ENCODE measurements at regions not wholly inside any gene's neighbourhood (a gene's known extent, or its start where the extent isn't known, plus 50 kb on each side); places are given as distances from the start of the nearest gene placed in this dataset.
"Not testable (repeated sequence)": the region's sequence is repeated elsewhere in the genome, so short reads cannot be mapped to it uniquely, and the experiment has no call there.

DNA sequence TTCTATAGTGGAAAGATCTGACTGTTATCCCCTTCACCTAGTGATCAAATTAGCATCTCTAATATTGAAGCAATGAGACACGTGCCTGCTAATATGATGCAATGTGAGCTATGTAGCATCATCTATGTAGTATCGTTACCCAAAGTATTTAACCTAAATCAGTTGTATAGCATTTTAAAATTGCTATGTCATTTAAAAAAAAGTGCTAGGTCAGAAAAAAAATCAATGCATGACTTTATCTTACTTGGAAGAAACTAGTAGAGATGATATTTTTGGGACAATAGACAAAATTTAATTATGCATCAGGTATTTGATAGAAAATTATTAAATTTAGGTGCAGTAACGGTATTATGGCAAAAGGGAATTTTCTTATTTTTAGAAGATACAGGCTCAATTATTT lies 157.3 kb downstream of the CCDC71L start:
- 90 to 96% (median 93%) methylated on average over 3 of the region's 3 CpGs for WGBS, 5 donors
- Histone ChIP-seq H3K9me3 (no peaks in the 10 kb centered on the region), H3K27ac (no peak overlapping the region), H3K27me3 (replicated peaks in 1 of 7) (no peaks in the 10 kb centered on the region), H3K4me1 (no peaks in the 10 kb centered on the region), H3K4me3 (no peak overlapping the region), H3K36me3 (no peaks in the 10 kb centered on the region)
- intact Hi-C loops (cut with DNase I; ENCODE audit: low total_unique reads) = no loop called here
- no peak for TF ChIP-seq CTCF (IDR thresholded peaks at IDR 0.05 in 8 of 11, conservative IDR thresholded peaks at IDR 0.05 in 3 of 11)
- TF ChIP-seq POLR2A (IDR thresholded peaks at IDR 0.05) = no peak
- no peak for TF ChIP-seq POLR2AphosphoS5 (IDR thresholded peaks at IDR 0.05)
- no peak for DNase-seq

DNA sequence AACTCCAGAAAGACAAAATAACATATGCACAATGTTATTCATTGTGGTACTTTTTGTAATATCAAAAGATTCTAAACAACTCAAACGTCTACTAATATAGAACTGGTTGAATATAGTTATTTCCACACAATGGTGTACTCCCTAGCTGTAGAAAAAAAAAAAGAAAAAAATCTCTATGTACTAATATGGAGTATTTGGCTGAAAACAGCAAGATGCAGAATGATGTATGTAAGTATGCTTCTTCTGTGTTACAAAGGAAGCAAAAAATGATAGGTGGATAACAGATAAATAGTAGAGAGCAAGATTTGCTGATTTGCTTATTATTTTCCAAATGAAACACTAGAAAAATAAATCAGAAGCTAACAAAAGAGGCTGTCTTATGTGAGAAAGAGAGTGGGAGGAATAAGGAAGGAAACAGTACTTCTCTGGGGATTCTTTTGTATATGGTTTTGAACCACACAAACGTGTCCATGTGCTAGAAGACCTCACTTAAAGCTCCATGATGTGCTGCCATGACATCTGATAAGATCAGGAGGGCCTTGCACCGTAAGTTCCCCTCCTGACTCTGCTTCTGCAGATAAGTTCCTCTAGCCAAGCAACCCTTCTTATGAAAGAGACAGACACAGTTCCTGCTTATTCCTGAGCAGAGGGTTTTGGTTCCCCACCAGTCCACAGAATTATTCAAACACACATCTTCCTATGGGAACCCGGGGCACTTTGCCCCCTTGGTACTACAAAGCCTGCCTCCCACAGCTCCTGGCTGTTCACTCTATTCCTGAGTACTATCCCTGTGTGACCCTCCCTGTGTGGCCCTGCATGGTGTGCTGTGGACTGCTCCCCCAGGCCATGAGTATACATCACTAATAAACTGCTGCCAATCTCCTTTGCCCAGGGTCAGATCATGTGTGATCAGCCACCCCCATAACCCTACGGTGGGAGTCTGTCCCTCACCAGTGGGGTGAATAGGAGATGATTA lies 159.1 kb downstream of the CCDC71L start:
- no peak for DNase-seq
- H3K4me1 ChIP-seq = no peaks in the 10 kb centered on the region
- TF ChIP-seq POLR2AphosphoS5 (IDR thresholded peaks at IDR 0.05) (no peak), POLR2A (IDR thresholded peaks at IDR 0.05) (no peak), CTCF (IDR thresholded peaks at IDR 0.05 in 8 of 11, conservative IDR thresholded peaks at IDR 0.05 in 3 of 11) (no peak)
- 22 to 50% (median 34%) methylated on average over 5 of the region's 5 CpGs for WGBS, 5 donors
- no peak overlapping the region for H3K27ac ChIP-seq
- H3K27me3 ChIP-seq (replicated peaks in 1 of 7) = no peaks in the 10 kb centered on the region
- intact Hi-C loops (cut with DNase I; ENCODE audit: low total_unique reads) = no loop called here
- no peak overlapping the region for H3K4me3 ChIP-seq
- no peaks in the 10 kb centered on the region for H3K36me3 ChIP-seq
- peaks cover 0 to 4% (median 0%) of the 10 kb centered on the region in 8 donors for H3K9me3 ChIP-seq

DNA sequence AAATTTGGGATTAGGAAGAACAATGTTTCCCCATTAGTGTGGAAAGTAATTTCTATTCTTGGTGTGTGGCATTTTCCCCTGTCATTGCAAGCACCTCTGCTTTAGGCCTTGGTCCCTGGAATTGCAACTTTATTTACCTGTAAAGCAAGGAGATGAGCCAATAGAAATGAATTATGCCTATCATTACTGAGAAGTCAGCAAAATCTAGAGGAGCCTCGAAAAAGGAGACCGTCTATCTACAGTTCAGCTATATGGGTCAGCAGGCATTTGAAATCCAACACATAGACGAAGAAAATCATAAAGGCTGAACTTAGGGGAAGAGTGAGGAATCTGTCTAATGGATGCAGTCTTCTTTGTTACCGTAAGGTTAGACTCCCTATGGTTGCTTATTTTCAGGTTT lies 161.1 kb downstream of the CCDC71L start:
- intact Hi-C loops (cut with DNase I; ENCODE audit: low total_unique reads) = no loop called here
- WGBS, 5 donors = 94 to 97% (median 96%) methylated on average over 4 of the region's 4 CpGs

GRCh38 chr7:106498005-106498404 lies 163.0 kb downstream of the CCDC71L start:
- H3K4me1 ChIP-seq; H3K27me3 ChIP-seq (replicated peaks in 1 of 7); H3K4me3 ChIP-seq; intact Hi-C loops (cut with DNase I; ENCODE audit: low total_unique reads); H3K36me3 ChIP-seq; H3K9me3 ChIP-seq; H3K27ac ChIP-seq; DNase-seq: not testable (repeated sequence)
- 75 to 86% (median 84%) methylated on average over 2 of the region's 2 CpGs for WGBS, 5 donors

More for the DNA sequence above, 161.1 kb downstream of the CCDC71L start:
- no peaks in the 10 kb centered on the region for H3K4me1 ChIP-seq
- TF ChIP-seq CTCF (IDR thresholded peaks at IDR 0.05 in 8 of 11, conservative IDR thresholded peaks at IDR 0.05 in 3 of 11) (no peak), POLR2A (IDR thresholded peaks at IDR 0.05) (no peak), POLR2AphosphoS5 (IDR thresholded peaks at IDR 0.05) (no peak)
- no peak overlapping the region for H3K27ac ChIP-seq
- no peaks in the 10 kb centered on the region for H3K27me3 ChIP-seq (replicated peaks in 1 of 7)
- peaks cover 0 to 4% (median 0%) of the 10 kb centered on the region in 8 donors for H3K9me3 ChIP-seq
- DNase-seq = no peak
- H3K4me3 ChIP-seq = no peak overlapping the region
- H3K36me3 ChIP-seq = no peaks in the 10 kb centered on the region

All from spleen (tissue), 11 donors.